Panc1 (cell line): ENCODE measurements at regions not wholly inside any gene's neighbourhood (a gene's known extent, or its start where the extent isn't known, plus 50 kb on each side); places are given as distances from the start of the nearest gene placed in this dataset.

Experiments used
- CTCF ChIP-seq: fragments of 450-650 bp; IDR thresholded peaks from 2 replicates; pipeline ENCODE4 v1.5.1; 2017; ENCODE audit warnings: mild to moderate bottlenecking
- POLR2AphosphoS5 ChIP-seq: IDR thresholded peaks from 2 replicates; pipeline ENCODE4 v1.6.1; 2012; ENCODE audit warnings: mild to moderate bottlenecking, low read depth, low read length, moderate library complexity
- REST ChIP-seq, 2 experiments: IDR thresholded peaks; 2 replicates each; pipeline ENCODE4 v1.6.1; 2011 to 2012; ENCODE audit warnings: low read depth in 2 of 2, control low read depth in 1 of 2, low read length in 1 of 2, mild to moderate bottlenecking in 1 of 2, moderate library complexity in 1 of 2; ENCODE audit not compliant: insufficient read depth in 1 of 2
- SIN3A ChIP-seq: IDR thresholded peaks from 2 replicates; pipeline ENCODE4 v1.6.1; 2012; ENCODE audit warnings: low read depth, mild to moderate bottlenecking, low read length, moderate library complexity, borderline replicate concordance; ENCODE audit not compliant: insufficient read depth
- TCF7L2 ChIP-seq: IDR thresholded peaks from 2 replicates; pipeline ENCODE4 v1.6.1; 2011; ENCODE audit warnings: mild to moderate bottlenecking, low read depth, low read length, inconsistent platforms

- TF ChIP-seq CTCF (no peak), REST (IDR thresholded peaks at IDR 0.05; ENCODE audit: insufficient read depth in 1 of 2, low read depth in 2 of 2, low read length in 1 of 2) (no peak), SIN3A (no peak), POLR2AphosphoS5 (no peak), TCF7L2 (no peak)
These were observed 617.1 kb upstream of the GYPC start for GRCh38 chr2:126038861-126039260.
